ENCODE measurements at regions not wholly inside any gene's neighbourhood (a gene's known extent, or its start where the extent isn't known, plus 50 kb on each side); places are given as distances from the start of the nearest gene placed in this dataset.
"Not testable (repeated sequence)": the region's sequence is repeated elsewhere in the genome, so short reads cannot be mapped to it uniquely, and the experiment has no call there.

DNA sequence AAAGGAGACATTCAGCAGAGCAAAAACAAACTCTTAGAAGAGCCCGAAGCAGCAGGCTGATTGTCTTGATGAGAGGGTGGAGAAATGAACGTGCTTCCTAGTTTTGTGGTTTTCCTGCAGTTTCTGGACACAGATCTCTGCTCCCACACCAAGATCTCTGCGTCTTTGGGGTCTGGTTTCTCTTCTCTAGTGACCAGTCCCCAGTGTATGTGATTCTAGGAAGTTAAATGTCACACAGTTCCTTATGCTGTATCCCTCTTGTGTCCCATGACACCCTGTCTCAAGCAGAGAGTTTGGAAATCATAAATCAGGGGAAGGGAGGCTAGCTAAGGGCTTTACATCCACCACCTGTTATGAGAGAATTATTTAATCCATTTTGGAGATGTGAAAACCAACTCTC, 55.4 kb upstream of the KLF14 start:
- DNase-seq, result no peak

GRCh38 chr7:130791746-130792145, 57.7 kb upstream of the KLF14 start:
- DNase-seq, result no peak

DNA sequence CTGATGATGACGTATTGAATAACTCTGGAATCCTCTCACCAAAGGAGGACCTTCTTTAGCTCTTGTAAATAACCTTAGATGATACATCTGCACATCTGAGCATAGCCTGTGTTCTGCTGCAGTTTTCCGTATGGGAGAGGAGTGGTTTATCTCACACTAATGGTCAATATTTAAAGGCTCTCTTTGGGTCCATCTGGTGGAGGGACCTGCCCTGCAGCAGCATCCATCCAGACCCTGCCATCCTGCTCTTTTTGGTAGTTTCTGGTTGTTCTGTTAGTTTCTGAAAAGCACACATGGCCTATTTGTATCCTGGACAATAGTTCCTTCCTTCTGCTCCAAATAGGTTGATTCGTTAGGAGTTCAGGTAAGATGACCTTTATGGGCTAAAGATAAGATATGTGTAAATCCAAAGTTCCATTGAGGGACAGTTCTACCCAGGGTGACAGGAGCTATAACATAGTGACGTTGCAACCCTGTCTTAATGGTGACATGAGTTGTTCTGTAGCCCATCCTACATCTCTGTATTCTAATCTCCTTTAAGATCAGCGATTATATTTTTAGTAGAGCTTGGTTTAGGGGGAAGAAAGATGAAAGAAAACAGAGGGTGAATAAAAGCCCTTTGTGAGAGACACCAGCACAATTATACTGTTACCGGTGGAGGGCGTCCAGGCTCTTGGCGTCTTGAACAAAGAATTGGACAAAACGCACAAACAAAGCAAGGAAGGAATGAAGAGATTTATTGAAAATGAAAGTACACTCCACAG, 60.0 kb upstream of the KLF14 start:
- DNase-seq, result no peak

DNA sequence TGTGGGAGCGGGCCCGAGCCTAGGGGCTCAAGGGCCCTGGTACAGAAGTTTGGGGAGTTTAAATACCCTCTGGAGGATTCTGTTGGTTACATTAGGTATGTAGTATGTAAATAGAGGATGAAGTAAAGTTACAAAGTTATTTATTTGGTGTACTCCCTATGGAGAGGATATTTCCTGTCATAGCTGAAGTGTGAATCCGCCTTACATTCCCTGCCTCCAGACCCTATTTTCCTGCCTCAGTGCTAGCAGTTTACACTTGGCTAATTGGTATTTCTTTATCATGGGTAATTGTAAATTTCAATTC, 60.6 kb upstream of the KLF14 start:
- DNase-seq, result no peak

GRCh38 chr7:130796425-130796824, 62.4 kb upstream of the KLF14 start:
- DNase-seq, result not testable (repeated sequence)

DNA sequence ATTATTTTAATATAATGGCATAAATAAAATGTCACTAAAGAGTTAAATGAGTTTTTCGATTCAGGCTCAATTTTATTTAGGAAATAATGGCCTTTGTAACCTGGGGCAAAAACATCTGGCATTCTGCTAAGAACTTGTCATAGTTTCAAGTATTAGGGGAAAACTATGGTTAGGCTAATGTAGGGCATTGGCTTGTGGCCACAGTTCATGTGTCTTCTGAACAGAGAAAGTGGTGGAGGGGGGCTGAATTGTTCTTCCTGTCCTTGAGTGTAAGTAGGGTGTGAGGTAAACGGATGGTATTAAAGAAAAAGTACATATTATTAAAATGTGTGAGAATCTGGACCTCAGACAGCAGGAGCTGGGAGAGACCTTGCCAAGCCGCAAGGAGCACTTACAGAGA, 69.1 kb upstream of the KLF14 start:
- no peak for DNase-seq

- no peak for DNase-seq
Measured at GRCh38 chr7:130804220-130804619, 70.2 kb upstream of the KLF14 start.

DNA sequence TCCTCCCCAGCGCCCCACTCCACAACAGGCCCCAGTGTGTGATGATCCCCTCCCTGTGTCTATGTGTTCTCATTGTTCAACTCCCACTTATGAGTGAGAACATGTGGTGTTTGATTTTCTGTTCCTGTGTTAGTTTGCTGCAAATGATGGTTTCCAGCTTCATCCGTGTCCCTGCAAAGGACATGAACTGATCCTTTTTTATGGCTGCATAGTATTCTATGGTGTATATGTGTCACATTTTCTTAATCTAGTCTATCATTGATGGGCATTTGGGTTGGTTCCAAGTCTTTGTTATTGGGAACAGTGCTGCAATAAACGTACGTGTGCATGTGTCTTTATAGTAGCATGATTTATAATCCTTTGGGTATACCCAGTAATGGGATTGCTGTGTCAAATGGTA, 78.8 kb upstream of the KLF14 start:
- not testable (repeated sequence) for DNase-seq

DNA sequence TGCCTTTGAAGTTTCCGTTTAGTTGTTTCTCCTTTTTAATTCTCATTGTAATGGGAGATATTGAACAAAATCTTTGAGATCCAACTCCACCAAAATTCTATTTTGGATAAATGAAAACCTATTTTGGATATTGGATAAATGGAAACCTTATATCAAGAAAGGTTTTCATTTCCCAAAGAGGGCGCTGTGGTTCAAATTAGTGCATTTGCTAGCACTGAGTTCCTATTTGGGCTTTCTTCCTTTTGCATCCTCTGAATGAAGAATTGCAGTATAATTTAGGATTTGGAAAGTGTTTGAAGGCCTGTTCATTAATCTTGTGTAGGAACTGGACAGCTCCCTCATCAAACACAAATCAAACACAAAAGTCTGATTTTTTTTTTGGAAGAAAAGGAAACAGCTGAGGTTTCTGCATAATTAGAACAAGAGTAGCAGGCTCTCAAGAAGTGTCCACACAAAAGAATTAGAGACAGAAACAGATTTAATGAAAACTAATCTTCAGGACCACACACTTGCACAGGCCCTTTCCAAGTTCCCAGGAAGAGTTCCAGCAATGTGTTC, 80.8 kb upstream of the KLF14 start:
- DNase-seq, result no peak

DNA sequence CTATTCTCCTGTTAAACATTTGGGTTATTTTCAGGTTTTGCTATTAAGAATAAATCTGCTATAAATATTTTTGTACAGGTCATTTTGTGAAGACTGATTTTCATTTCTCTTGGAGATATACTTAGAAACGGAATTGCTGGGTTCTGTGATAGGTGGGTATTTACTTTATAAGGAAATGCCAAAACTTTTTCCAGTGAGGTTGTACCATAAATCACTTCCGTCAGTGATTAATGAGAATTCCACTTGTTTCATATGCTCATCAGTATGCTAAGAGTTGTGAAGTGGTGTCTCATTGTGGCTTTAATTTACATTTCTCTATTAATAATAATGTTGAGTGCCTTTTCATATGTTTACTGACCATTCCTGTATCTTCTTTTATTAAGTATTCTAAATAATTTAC, 84.0 kb upstream of the KLF14 start:
- DNase-seq, result no peak

- DNase-seq, result no peak
Measured at GRCh38 chr7:130821864-130822263, 87.9 kb upstream of the KLF14 start.

DNA sequence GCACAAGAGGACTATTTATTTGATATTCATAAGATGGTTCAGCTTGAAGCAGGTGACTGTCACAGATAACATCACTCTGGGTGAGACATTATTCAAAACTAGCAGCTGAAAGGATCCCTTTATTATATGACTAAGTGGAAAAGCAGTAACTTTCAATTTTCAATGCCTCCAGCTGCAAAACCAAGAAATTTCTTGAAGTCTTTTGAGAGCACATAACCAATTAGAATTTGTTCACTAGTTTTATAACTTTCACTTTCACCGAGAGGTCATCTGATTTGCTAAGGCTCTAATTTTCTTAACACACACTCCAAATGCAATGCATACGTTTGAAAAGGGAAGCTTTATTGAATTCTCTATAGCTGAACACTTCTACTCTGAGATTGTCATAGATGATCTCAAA, 88.6 kb upstream of the KLF14 start:
- DNase-seq, result no peak

DNA sequence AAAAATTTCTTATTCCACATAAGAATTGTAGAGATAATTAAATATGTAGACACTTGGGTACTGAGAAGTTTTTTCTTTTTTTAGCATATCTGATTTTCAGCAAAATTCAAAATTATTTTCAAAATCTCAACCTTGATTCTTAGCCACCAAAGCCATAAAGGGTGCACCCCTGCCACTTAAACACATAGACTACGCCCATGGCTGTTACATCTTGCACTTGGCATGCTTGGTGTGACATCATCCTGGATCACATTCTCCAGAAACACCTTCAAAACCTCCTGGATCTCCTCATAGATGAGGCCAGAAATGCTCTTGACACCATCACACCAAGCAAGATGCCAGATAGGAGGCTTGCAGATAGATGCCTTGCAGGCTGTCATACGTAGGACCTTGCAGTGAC, 89.1 kb upstream of the KLF14 start:
- no peak for DNase-seq

- no peak for DNase-seq
Measured at GRCh38 chr7:130825819-130826218, 91.8 kb upstream of the KLF14 start.

GRCh38 chr7:130829415-130829814, 95.4 kb upstream of the KLF14 start:
- DNase-seq, result no peak

GRCh38 chr7:130831322-130831721, 97.3 kb upstream of the KLF14 start:
- no peak for DNase-seq

DNA sequence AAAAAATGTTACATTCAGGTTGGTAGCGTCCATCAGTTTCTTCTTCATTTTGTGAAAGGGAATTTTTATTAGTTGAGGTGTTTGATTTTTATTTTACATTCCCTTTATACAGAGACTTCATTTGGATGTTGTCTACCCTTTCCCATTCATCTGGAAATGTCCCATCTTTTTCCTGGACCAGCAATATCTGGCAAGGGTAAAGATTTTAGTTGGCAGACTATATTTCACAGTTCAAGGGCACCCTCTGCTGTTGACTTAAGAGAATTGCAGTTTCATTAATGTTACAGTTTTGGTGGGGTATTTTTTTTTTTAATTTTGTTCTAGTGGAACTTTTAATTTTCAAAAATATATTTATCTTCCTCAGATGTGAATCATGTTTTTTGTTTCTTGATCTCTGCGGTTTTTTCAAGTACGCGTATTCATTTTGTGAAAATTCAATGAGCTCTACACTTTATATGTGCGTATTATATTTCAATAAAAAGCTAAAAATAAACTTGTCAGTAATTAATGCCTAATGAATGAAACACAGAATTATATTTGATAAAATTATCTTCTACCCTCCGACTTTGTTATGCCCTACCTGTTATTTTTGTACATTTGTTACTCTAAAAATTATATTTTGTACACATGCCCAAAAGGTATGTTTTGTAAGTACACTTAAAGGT, 97.9 kb upstream of the KLF14 start:
- DNase-seq, result peak; percentile 39

GRCh38 chr7:130838738-130839137, 104.7 kb upstream of the KLF14 start:
- no peak for DNase-seq

DNA sequence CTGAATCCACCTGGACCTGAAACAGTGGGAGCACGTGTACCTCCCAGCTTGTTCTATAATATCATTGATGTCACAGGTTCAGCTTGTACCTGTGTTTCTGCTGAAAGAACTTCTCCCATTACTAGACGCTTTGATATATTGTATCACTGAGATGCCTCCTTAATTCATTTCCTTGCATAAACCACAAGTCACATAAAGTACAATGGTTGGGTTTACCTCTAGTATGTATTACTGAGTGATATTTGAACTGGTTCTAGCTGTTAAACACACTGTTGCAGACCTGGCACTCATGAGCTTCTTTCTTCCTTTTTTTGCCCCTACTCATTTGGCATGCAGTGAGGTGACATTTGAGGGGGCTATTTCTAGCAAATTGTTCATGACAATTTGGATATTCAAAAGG, 106.6 kb upstream of the KLF14 start:
- DNase-seq, result no peak

DNA sequence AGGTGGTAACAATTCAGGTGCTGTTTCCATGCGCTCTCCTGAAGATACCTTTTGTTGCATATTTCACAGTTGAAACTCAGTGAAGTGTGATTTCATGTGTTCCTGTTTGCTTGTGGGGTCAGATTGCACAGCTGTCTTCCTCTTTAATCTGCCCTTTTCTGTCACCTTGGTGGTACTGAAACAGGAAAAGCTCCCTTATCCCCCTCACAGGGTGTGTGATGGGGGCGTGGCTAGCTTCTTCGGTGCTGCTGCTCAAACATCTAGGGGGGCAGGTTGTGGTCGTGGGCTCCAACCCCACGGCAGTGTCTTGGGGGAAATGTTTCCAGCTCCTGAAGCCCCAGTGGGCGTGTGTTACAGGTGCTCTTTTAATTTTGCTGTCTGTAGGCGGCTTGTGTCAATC, 107.4 kb upstream of the KLF14 start:
- DNase-seq, result no peak

DNA sequence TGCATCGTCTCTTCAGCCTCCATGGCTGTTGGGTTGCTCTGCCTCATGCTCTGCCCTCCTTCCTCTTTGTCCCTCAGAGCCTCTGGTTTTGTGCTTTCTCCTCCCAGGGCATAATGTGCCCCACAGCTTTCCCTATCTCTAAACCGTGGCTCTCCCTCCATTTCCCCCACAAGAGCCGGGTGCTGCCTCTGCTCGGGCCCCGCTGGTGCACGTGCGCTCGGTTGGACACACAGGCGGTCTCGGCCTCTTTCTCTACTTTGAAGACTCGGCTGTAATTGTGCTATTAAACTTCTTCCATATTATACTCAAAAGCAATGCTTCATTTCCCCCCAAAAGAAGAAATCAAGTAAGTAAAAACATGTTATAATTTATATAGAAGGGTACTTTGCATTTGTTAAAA, 109.7 kb upstream of the KLF14 start:
- DNase-seq, result no peak

GRCh38 chr7:130844811-130845580, 111.0 kb upstream of the KLF14 start:
- no peak for DNase-seq

- DNase-seq, result no peak
Measured at GRCh38 chr7:130845581-130846085, 111.6 kb upstream of the KLF14 start.

DNA sequence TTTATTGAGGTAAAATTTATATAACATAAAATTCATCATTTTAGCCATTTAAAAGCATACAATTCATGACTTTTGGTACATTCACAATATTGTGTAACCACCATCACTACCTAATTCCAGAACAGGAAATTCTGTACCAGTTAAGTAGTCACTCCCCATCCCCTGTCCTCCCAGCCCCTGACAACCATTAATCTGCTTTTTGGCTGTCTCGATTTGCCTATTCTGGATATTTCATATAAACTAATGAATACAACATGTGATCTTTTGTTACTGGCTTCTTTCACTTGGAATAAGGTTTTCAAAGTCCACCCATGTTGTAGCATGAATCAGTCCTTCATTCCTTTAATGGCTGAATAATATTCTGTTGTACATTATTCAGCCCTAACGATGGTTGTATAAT, 115.6 kb upstream of the KLF14 start:
- DNase-seq, result no peak
